GM21825 (cell line): ENCODE measurements at regions not wholly inside any gene's neighbourhood (a gene's known extent, or its start where the extent isn't known, plus 50 kb on each side); places are given as distances from the start of the nearest gene placed in this dataset.

Experiments used
- ATAC-seq: cut with Tn5 transposase; IDR thresholded peaks from one replicate; pipeline ENCODE4 v1.9.1; 2021; ENCODE audit warnings: mild to moderate bottlenecking, moderate library complexity; ENCODE audit not compliant: unreplicated experiment

- no peak for ATAC-seq
Measured at GRCh38 chr9:108182270-108182669, 673.5 kb downstream of the ACTL7B start.

GRCh38 chr9:108181441-108181840 is 674.3 kb downstream of the ACTL7B start:
- no peak for ATAC-seq

- no peak for ATAC-seq
Measured at GRCh38 chr9:108180541-108180940, 675.2 kb downstream of the ACTL7B start.

- ATAC-seq, result no peak
Measured at GRCh38 chr9:108178318-108178717, 677.5 kb downstream of the ACTL7B start.

GRCh38 chr9:108168236-108168850 is 678.8 kb upstream of the KLF4 start:
- no peak for ATAC-seq

GRCh38 chr9:108167136-108167900 is 677.7 kb upstream of the KLF4 start:
- ATAC-seq, result no peak

- ATAC-seq, result no peak
Measured at GRCh38 chr9:108166519-108166918, 677.0 kb upstream of the KLF4 start.

GRCh38 chr9:108163321-108164005 is 673.9 kb upstream of the KLF4 start:
- no peak for ATAC-seq

GRCh38 chr9:108162664-108163063 is 673.1 kb upstream of the KLF4 start:
- ATAC-seq, result no peak

- no peak for ATAC-seq
Measured at GRCh38 chr9:108161503-108161902, 671.9 kb upstream of the KLF4 start.

- ATAC-seq, result no peak
Measured at GRCh38 chr9:108160706-108161355, 671.3 kb upstream of the KLF4 start.

GRCh38 chr9:108160039-108160438 is 670.5 kb upstream of the KLF4 start:
- ATAC-seq, result no peak

- ATAC-seq, result no peak
Measured at GRCh38 chr9:108158236-108158995, 668.8 kb upstream of the KLF4 start.

GRCh38 chr9:108156270-108156998 is 666.9 kb upstream of the KLF4 start:
- ATAC-seq, result no peak

- ATAC-seq, result no peak
Measured at GRCh38 chr9:108153416-108153815, 663.8 kb upstream of the KLF4 start.

GRCh38 chr9:108150736-108151586 is 661.4 kb upstream of the KLF4 start:
- no peak for ATAC-seq

- no peak for ATAC-seq
Measured at GRCh38 chr9:108149326-108149725, 659.8 kb upstream of the KLF4 start.

- no peak for ATAC-seq
Measured at GRCh38 chr9:108142504-108143201, 653.1 kb upstream of the KLF4 start.

GRCh38 chr9:108142142-108142503 is 652.6 kb upstream of the KLF4 start:
- no peak for ATAC-seq
